ENCODE measurements at regions not wholly inside any gene's neighbourhood (a gene's known extent, or its start where the extent isn't known, plus 50 kb on each side); places are given as distances from the start of the nearest gene placed in this dataset.

DNA sequence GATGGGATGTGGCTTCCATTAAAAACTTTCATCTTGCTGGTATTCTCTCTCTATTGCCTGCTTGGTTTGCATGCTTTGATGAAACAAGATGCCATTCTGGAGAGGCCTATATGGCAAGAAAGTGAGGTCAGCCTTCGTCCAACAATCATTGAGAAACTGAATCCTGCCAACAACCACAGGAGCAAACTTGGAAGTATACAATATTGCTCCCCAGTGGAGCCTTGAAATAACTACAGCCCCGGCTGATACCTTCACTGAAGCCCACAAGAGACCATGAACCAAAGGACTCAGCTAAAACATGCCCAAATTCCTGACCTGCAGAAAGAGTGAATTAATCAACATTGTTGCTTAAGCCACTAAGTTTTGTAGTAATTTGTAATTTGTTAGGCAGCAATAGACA is 82.5 kb upstream of the FGF14 start (continued):
- TF ChIP-seq, protein P1, sequence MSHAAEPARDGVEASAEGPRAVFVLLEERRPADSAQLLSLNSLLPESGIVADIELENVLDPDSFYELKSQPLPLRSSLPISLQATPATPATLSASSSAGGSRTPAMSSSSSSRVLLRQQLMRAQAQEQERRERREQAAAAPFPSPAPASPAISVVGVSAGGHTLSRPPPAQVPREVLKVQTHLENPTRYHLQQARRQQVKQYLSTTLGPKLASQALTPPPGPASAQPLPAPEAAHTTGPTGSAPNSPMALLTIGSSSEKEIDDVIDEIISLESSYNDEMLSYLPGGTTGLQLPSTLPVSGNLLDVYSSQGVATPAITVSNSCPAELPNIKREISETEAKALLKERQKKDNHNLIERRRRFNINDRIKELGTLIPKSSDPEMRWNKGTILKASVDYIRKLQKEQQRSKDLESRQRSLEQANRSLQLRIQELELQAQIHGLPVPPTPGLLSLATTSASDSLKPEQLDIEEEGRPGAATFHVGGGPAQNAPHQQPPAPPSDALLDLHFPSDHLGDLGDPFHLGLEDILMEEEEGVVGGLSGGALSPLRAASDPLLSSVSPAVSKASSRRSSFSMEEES (CRISPR knock-in tag; IDR thresholded peaks at IDR 0.05), result no peak
- TF ChIP-seq ZFP1 (CRISPR knock-in tag; IDR thresholded peaks at IDR 0.05), result no peak
- TF ChIP-seq ZNF232 (CRISPR knock-in tag; IDR thresholded peaks at IDR 0.05), result no peak

DNA sequence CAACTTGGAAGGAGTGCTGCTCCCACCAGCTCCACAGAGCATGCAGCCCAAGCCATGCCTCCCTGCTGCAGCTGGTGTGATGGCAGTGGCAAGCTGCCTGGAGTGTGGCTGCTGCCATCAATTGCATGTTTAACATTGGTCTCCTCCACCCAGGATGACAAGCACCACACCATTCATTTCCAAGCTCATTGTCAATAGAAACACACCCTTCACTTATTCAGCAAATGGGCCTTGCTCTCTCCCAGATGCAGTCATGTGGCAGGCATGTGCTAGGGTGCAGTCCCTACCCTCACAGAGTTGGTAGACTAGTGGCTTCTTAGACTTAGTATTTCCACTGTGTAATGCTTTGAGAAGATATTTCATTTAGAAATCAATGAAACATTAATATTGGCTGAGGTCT is 70.8 kb upstream of the FGF14 start:
- POLR2A ChIA-PET, result no interaction called here
- FAIRE-seq, result no peak
- in situ Hi-C loops (cut with MboI), result no loop called here

More for the DNA sequence above, 70.8 kb upstream of the FGF14 start:
- no peak overlapping the region for H3K27ac ChIP-seq (ENCODE audit: extremely low read depth, low read depth, low read length)
- intact Hi-C loops (cut with micrococcal nuclease), result no loop called here
- no peak overlapping the region for H3K9ac ChIP-seq (ENCODE audit: insufficient read depth in 1 of 2, low read depth in 2 of 2, low read length in 2 of 2)
- no peak for TF ChIP-seq RBM15 (IDR thresholded peaks at IDR 0.05; ENCODE audit: insufficient read depth, low read length)
- no peak for TF ChIP-seq COPS2 (conservative IDR thresholded peaks at IDR 0.05)
- TF ChIP-seq CHD1 (IDR thresholded peaks at IDR 0.05; ENCODE audit: low read length), result no peak
- TF ChIP-seq, protein P2, sequence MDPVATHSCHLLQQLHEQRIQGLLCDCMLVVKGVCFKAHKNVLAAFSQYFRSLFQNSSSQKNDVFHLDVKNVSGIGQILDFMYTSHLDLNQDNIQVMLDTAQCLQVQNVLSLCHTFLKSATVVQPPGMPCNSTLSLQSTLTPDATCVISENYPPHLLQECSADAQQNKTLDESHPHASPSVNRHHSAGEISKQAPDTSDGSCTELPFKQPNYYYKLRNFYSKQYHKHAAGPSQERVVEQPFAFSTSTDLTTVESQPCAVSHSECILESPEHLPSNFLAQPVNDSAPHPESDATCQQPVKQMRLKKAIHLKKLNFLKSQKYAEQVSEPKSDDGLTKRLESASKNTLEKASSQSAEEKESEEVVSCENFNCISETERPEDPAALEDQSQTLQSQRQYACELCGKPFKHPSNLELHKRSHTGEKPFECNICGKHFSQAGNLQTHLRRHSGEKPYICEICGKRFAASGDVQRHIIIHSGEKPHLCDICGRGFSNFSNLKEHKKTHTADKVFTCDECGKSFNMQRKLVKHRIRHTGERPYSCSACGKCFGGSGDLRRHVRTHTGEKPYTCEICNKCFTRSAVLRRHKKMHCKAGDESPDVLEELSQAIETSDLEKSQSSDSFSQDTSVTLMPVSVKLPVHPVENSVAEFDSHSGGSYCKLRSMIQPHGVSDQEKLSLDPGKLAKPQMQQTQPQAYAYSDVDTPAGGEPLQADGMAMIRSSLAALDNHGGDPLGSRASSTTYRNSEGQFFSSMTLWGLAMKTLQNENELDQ (CRISPR knock-in tag; IDR thresholded peaks at IDR 0.05; ENCODE audit: borderline replicate concordance), result no peak
- TF ChIP-seq EHMT2 (IDR thresholded peaks at IDR 0.05), result no peak
- no peak for TF ChIP-seq GTF2E2 (tag; IDR thresholded peaks at IDR 0.05)
- CTCF ChIA-PET (ENCODE audit: low intra/inter-chr PET ratio), result no interaction called here
- H3K27me3 ChIP-seq (ENCODE audit: control insufficient read depth in 2 of 2, insufficient read depth in 2 of 2, low read length in 2 of 2), result no peaks in the 10 kb centered on the region
- no peaks in the 10 kb centered on the region for H3K4me1 ChIP-seq (replicated peaks in 1 of 2; ENCODE audit: control insufficient read depth in 2 of 2, insufficient read depth in 2 of 2, low read length in 2 of 2)
- no peaks in the 10 kb centered on the region for H4K20me1 ChIP-seq (replicated peaks; ENCODE audit: control insufficient read depth, insufficient read depth, low read length)
- H3K9me1 ChIP-seq (ENCODE audit: control insufficient read depth, insufficient read depth, low read length), result no peaks in the 10 kb centered on the region
- H2AFZ ChIP-seq (ENCODE audit: low read depth, low read length), result no peak overlapping the region
- ATAC-seq (no peak), DNase-seq (ENCODE audit: extremely low read depth in 1 of 4, low spot score in 3 of 4) (no peak)
- BruUV-seq (replicated peaks), result no TSS peak
- no peak overlapping the region for H3K4me2 ChIP-seq (ENCODE audit: insufficient read depth, low read length)
- no peaks in the 10 kb centered on the region for H3K36me3 ChIP-seq (ENCODE audit: control insufficient read depth, insufficient read depth, low read length)
- no peak overlapping the region for H3K4me3 ChIP-seq
- H3K79me2 ChIP-seq (ENCODE audit: control insufficient read depth, insufficient read depth, low read length), result no peaks in the 10 kb centered on the region
- H3K9me3 ChIP-seq (replicated peaks; ENCODE audit: control insufficient read depth, insufficient read depth, low read depth, low read length), result no peaks in the 10 kb centered on the region

Data from K562 (cell line).